KOPT-K1 (cell line): ENCODE measurements at regions not wholly inside any gene's neighbourhood (a gene's known extent, or its start where the extent isn't known, plus 50 kb on each side); places are given as distances from the start of the nearest gene placed in this dataset.
"Not testable (repeated sequence)": the region's sequence is repeated elsewhere in the genome, so short reads cannot be mapped to it uniquely, and the experiment has no call there.

Experiments used
- H3K27ac ChIP-seq: fragments of 200-600 bp; sonication (generic); 2 replicates; pipeline ENCODE4 v1.5.1; 2016; ENCODE audit warnings: antibody characterized with exemption, mild to moderate bottlenecking, low read depth, low read length; ENCODE audit not compliant: poor library complexity, severe bottlenecking
- H3K36me3 ChIP-seq: fragments of 200-600 bp; sonication (generic); 2 replicates; pipeline ENCODE4 v1.5.1; 2017; ENCODE audit warnings: antibody characterized with exemption, mild to moderate bottlenecking, low read length, moderate library complexity; ENCODE audit not compliant: insufficient read depth
- H3K9me3 ChIP-seq: fragments of 200-600 bp; sonication (generic); 2 replicates; pipeline ENCODE4 v1.5.1; 2017; ENCODE audit warnings: antibody characterized with exemption, low read length, mild to moderate bottlenecking; ENCODE audit not compliant: insufficient read depth, poor library complexity, severe bottlenecking

- H3K36me3 ChIP-seq, H3K9me3 ChIP-seq, H3K27ac ChIP-seq: not testable (repeated sequence)
Observed at GRCh38 chr1:121019715-121020349, 130.3 kb downstream of the PPIAL4A start.

GRCh38 chr1:121020350-121021236, 131.0 kb downstream of the PPIAL4A start:
- not testable (repeated sequence) for H3K36me3 ChIP-seq, H3K9me3 ChIP-seq, H3K27ac ChIP-seq

DNA sequence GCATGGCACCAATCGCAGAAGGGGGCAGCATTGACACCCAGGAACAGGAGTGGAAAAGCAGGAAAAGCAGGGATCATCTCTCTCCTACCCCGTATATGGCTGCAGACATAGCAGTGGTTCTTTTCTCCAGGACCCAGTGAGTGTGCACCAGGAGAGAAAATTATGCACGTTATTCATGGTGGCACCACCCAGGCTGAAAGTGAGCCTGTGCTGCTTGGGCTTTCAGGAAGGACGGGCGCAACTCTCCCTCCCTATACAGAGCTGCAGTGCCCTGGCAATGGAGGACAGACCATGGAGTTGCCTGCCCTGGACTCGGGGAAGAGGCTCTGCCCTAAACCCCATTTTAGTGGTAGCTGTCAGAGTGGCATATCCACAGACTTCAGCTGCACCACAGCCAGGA, 132.1 kb downstream of the PPIAL4A start:
- H3K9me3 ChIP-seq, H3K36me3 ChIP-seq, H3K27ac ChIP-seq: not testable (repeated sequence)

DNA sequence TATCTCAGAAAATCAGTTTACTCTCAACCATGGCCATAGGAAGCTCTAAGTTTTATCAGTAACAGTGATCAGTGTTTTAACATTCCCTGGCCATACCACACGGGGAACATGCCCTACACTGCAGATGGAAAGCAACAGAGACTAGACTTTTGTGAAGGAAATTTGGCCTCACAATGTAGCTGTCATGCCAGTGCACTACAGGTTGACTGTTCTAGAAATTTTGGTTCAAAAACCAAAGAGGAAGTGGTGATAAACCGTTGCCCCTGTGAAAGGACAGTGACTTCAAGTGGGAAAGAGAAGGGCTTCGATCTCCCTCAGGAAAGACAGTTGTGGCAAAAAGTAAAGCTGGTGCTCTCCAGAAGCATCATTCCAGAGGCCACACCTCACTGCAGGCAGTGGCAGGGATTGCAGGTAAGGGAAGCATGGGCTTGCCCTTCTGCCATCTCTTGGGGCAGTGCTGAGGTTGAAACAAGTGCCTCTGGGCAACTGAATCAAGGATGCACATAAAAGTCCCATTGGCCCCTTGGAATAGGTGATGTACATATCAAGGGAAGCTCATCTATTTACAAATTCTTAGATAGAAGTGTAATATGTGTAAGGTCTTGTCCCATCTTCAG, 143.4 kb downstream of the PPIAL4A start:
- not testable (repeated sequence) for H3K27ac ChIP-seq, H3K9me3 ChIP-seq, H3K36me3 ChIP-seq

DNA sequence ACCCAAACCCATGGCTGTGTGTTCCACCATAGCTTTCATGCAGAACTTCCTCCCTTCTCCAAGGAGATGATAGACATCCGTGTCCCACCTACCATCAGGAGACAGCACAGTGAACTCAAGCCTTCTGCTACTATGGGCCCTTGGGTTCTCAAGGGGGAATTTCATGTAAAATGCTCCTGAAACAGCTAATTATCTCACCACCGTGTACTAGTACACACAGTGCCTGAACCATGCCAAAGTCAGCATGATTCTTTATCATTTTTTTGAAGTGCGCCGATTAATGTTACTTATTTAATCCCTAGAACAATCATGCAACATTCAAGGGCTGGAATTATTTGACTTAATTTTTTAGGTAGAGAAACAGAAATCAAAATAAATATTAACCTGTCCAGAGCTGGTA, 147.2 kb downstream of the PPIAL4A start:
- not testable (repeated sequence) for H3K9me3 ChIP-seq, H3K27ac ChIP-seq, H3K36me3 ChIP-seq

- not testable (repeated sequence) for H3K27ac ChIP-seq, H3K36me3 ChIP-seq, H3K9me3 ChIP-seq
Observed at GRCh38 chr1:121040974-121041373, 143.2 kb downstream of the FAM72B start.

GRCh38 chr1:121041497-121041896, 142.6 kb downstream of the FAM72B start:
- H3K9me3 ChIP-seq, H3K36me3 ChIP-seq, H3K27ac ChIP-seq: not testable (repeated sequence)

GRCh38 chr1:121042882-121043281, 141.3 kb downstream of the FAM72B start:
- H3K9me3 ChIP-seq, H3K27ac ChIP-seq, H3K36me3 ChIP-seq: not testable (repeated sequence)

DNA sequence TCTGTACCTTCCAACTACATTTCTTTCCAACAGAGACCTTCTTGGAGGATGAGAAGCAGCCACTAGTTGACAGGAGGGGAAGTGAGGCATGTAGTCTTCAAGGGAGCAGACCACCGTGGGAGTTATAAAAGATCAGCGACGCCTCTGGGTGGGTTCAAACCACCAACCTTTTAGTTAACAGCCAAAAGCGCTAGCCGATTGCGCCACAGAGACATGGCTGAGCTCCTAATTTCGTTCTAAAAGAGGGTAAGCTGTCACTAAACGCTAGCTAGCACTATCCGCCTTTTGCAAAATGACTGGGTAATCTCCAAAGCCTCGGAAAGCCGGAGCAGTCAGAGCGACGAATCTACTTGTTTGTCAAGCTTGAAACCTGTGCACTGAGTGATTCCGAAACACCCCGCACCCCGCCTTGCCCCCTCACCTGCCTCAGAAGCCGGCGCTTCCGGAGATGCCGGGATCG, 135.8 kb downstream of the FAM72B start:
- H3K9me3 ChIP-seq, H3K27ac ChIP-seq, H3K36me3 ChIP-seq: not testable (repeated sequence)

- H3K36me3 ChIP-seq, H3K9me3 ChIP-seq, H3K27ac ChIP-seq: not testable (repeated sequence)
Observed at GRCh38 chr1:121048769-121049443, 135.2 kb downstream of the FAM72B start.

DNA sequence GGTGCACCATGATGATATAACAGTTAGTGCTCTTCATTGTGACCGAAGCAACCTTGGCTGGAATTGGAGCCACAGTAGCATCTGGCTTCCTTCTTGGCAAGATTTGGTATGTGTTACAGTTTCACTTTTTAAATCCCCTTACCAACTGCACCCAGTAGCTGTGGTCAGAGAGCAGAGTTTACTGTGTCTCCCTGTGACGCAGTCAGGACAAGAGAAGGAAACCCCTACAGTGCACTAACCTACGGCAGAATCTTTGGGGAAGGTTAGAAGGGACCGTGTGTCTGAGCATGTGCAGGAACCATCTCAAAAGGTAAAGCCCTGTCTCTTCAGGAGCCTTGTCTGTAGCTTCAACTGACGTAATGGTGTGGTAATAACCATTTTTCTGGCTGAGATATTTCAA, 134.0 kb downstream of the FAM72B start:
- not testable (repeated sequence) for H3K36me3 ChIP-seq, H3K9me3 ChIP-seq, H3K27ac ChIP-seq

DNA sequence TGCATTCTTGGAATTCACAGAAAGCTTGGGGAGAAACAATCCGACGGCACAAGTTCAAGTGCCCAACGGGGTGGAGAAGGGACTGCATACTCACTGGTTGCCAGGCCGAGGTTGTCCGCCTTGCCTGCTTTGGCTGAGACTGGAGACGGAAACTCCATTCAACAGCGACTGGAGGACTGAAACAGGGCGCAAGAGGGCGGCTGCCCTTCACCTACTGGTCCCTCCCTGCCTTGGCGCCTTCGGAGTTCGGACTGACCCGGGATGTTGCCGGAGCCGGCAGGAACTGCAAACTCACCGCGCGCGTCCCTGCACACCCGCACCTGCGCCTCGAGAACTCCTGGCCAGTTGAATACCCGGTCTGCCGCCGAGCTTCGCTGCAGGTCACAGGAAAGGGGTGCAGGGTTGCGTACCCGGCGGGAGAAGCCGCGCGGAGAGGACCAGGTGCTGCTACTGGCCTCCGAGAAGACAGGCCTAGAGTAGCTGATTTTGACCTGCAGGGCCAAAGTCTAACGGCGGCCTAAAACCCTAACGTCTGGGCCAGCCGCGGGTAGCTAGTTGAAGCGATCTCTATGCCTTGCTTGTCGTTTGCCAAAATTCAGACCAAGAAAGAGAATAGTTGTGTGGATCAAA, 132.9 kb downstream of the FAM72B start:
- H3K9me3 ChIP-seq, H3K27ac ChIP-seq, H3K36me3 ChIP-seq: not testable (repeated sequence)

DNA sequence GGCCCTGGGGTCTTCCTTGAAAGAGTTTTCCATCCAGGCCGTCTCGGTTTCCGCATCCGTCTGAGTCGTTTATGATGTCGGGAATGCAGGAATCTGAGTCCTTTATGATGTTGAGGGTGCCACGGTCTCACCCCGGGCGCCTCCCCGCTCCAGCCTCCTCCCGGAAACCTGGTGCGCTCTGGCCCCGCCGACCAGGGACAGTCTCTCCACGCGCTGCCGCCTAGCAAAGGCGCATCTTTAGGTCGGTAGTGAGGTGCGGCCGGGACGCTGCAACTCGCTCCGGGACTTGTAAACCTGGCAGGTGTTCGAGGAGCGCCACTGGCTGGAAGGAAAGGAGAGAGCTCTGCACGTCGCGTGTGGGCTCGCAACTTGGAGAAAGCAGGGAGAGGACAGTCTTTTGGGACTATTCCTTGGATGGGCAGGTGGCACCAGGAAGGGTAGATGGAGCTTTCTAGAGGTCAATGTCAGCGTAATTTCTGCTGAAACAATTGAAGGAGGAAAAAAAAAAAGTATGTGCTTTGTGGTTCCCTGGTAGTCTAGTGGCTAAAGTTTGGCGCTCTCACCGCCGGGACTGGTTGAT, 132.0 kb downstream of the FAM72B start:
- H3K27ac ChIP-seq, H3K9me3 ChIP-seq, H3K36me3 ChIP-seq: not testable (repeated sequence)

DNA sequence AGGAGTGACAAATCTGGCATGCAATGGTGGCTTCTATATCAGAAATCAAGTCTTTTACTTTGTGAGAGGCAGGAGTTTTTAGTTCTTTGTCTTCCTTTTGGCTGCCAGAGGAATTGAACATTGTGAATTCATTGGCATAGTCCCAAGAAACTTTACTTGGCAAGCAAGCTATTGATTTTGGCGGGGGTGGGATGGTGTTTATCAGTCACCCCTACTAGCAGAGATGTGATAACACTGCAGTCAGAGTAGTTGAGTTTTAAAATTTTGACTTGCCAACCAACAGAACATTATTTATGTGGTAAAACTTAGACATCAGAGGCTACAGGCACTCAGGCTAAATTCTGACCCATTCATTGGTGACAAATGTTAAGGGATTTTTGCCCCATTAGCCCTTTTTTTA, 129.2 kb downstream of the FAM72B start:
- not testable (repeated sequence) for H3K9me3 ChIP-seq, H3K27ac ChIP-seq, H3K36me3 ChIP-seq

- H3K27ac ChIP-seq, H3K36me3 ChIP-seq, H3K9me3 ChIP-seq: not testable (repeated sequence)
Observed at GRCh38 chr1:121066925-121067324, 117.2 kb downstream of the FAM72B start.
